ENCODE measurements at regions not wholly inside any gene's neighbourhood (a gene's known extent, or its start where the extent isn't known, plus 50 kb on each side); places are given as distances from the start of the nearest gene placed in this dataset.

DNA sequence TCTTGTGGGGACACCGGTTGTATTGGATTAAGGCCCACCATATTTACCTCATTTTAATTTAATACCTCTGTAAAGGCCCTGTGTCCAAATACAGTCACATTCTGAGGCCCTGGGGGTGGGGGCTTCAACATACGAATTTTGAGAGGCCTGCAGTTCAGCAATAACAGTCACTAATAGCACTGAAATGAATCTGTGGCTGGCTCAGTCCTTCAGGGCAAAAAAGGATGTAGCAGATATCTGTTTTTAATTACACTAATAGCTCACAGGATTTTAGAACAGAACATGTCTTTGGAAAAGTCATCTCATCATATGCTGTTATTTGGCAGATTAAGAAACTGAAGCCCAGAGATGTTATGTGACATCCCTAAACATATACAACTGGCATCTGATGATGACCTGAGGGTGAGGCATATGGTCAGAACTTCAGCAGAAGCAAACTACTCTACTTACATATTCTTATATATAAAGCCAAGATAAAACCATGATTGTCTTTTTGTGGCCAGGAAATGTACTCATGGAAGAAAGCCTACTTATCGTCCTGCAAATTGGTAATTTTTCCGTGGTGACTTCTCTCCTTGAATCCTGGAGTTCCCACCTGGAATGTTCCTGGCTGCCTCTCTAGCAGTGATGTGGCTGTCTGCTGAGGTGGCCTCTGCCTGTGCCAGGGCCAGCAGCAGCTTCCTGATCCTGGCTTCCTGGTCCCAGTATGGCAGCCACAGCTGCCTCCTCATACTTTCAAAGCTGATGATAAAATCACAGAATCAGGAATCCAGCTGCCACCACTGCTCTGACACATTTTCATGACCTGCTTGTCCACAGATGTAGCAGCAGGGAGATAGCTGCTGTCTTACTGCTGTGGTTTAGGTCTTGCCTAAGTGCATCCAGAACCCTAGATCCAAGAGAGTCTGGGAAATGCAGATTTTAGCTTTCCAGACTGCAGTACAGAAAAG lies 72.1 kb upstream of the ANKRD55 start:
- TF ChIP-seq POLR2AphosphoS5 (IDR thresholded peaks at IDR 0.05; ENCODE audit: low read depth, low read length) (no peak), TAF1 (IDR thresholded peaks at IDR 0.05; ENCODE audit: borderline replicate concordance, low read depth, low read length) (no peak)
